Calu3 (cell line): ENCODE measurements at regions not wholly inside any gene's neighbourhood (a gene's known extent, or its start where the extent isn't known, plus 50 kb on each side); places are given as distances from the start of the nearest gene placed in this dataset.

Experiments used
- BruUV-seq: library from RNA; stranded (reverse); fragments of 400-500 nt; replicated peaks from 2 replicates; lab custom pipeline; 2021; lab: Mats Ljungman, UMichigan
- CTCF ChIA-PET: fragments of 300-600 bp; sonication (Branson Sonifier 250); formaldehyde crosslinking; loops from one replicate; lab custom pipeline; 2022; ENCODE audit warnings: antibody characterized with exemption; lab: Charles Lee
- DNase-seq: peaks from one replicate; pipeline ENCODE4 v3.0.0; 2022
- H3K27ac Mint-ChIP-seq: one replicate; pipeline ENCODE4 v1.8.0; 2022; ENCODE audit warnings: mixed read lengths; ENCODE audit not compliant: unreplicated experiment
- H3K27me3 Mint-ChIP-seq: one replicate; pipeline ENCODE4 v1.8.0; 2022; ENCODE audit warnings: mixed read lengths; ENCODE audit not compliant: unreplicated experiment
- H3K36me3 Mint-ChIP-seq: one replicate; pipeline ENCODE4 v1.8.0; 2022; ENCODE audit warnings: mild to moderate bottlenecking, moderate library complexity, mixed read lengths; ENCODE audit not compliant: insufficient read depth, unreplicated experiment
- H3K4me1 Mint-ChIP-seq: one replicate; pipeline ENCODE4 v1.8.0; 2022; ENCODE audit warnings: mild to moderate bottlenecking, low read depth, mixed read lengths; ENCODE audit not compliant: unreplicated experiment
- H3K4me3 Mint-ChIP-seq: one replicate; pipeline ENCODE4 v1.8.0; 2022; ENCODE audit warnings: mild to moderate bottlenecking, low read depth, moderate library complexity, mixed read lengths; ENCODE audit not compliant: unreplicated experiment
- H3K9me3 Mint-ChIP-seq: one replicate; pipeline ENCODE4 v1.8.0; 2022; ENCODE audit warnings: low read depth, mixed read lengths; ENCODE audit not compliant: unreplicated experiment
- intact Hi-C: fragments of 100-400 bp; cut with micrococcal nuclease; formaldehyde crosslinking; loops from one replicate; pipeline ENCODE4 v1.10.0; 2022; ENCODE audit not compliant: unreplicated experiment
- TF ChIP-seq, protein P1 (sequence below): fragments of 200-600 bp; IDR thresholded peaks from one replicate; pipeline ENCODE4 v1.8.0; 2022; ENCODE audit warnings: antibody characterized with exemption; ENCODE audit not compliant: unreplicated experiment

DNA sequence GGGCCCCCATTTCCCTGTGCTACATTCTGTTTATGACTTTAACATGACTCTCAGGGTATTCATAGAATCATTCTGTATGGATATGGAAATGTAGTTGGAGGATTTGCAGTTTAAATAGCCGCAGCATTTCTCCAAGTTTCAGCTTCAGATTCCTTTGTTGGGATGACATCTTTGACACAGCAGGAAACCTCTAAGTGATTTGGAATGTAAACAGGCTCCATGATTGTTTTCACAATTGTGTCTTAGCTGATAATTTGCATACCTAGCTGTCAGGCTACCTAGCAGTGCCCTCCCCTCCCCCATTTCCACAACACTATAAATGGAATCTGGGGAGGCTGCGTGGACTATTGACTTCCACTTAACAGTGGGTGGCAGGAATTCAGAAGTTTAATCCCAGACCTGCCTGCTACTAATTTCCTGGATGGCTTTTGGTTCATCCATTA lies 290.2 kb downstream of the HLX start:
- DNase-seq = no peak
- Mint-ChIP-seq H3K27ac (no peak overlapping the region), H3K36me3 (no peaks in the 10 kb centered on the region), H3K4me1 (no peaks in the 10 kb centered on the region), H3K9me3 (peaks cover 9% of the 10 kb centered on the region), H3K4me3 (no peak overlapping the region), H3K27me3 (no peaks in the 10 kb centered on the region)
- CTCF ChIA-PET = no interaction called here
- BruUV-seq = no TSS peak
- TF ChIP-seq, protein P1, sequence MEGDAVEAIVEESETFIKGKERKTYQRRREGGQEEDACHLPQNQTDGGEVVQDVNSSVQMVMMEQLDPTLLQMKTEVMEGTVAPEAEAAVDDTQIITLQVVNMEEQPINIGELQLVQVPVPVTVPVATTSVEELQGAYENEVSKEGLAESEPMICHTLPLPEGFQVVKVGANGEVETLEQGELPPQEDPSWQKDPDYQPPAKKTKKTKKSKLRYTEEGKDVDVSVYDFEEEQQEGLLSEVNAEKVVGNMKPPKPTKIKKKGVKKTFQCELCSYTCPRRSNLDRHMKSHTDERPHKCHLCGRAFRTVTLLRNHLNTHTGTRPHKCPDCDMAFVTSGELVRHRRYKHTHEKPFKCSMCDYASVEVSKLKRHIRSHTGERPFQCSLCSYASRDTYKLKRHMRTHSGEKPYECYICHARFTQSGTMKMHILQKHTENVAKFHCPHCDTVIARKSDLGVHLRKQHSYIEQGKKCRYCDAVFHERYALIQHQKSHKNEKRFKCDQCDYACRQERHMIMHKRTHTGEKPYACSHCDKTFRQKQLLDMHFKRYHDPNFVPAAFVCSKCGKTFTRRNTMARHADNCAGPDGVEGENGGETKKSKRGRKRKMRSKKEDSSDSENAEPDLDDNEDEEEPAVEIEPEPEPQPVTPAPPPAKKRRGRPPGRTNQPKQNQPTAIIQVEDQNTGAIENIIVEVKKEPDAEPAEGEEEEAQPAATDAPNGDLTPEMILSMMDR = no peak
- intact Hi-C loops = no loop called here

DNA sequence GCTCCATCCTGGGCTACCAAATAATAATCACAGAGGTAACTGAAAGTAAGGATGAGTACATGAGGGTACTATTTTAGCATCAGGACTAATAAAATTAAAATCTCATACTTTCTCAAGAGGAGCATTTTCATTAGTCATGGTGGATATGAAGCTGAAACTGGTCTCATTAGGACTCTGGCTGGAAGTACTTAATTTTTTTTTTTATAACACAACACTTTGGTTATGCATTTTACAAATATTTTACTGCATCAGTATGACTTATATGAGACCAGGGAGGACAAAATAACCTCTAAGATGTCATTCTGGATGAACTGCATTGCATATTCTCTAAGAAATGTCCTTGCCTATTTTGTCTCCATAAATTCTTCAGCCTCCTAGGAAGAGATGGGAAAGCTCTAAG lies 290.9 kb downstream of the HLX start:
- no peak for DNase-seq
- Mint-ChIP-seq H3K4me3 (no peak overlapping the region), H3K4me1 (no peaks in the 10 kb centered on the region), H3K27me3 (no peaks in the 10 kb centered on the region), H3K36me3 (no peaks in the 10 kb centered on the region), H3K27ac (no peak overlapping the region), H3K9me3 (peaks cover 9% of the 10 kb centered on the region)
- BruUV-seq = no TSS peak
- TF ChIP-seq, protein P1 = no peak
- intact Hi-C loops = no loop called here
- CTCF ChIA-PET = no interaction called here

DNA sequence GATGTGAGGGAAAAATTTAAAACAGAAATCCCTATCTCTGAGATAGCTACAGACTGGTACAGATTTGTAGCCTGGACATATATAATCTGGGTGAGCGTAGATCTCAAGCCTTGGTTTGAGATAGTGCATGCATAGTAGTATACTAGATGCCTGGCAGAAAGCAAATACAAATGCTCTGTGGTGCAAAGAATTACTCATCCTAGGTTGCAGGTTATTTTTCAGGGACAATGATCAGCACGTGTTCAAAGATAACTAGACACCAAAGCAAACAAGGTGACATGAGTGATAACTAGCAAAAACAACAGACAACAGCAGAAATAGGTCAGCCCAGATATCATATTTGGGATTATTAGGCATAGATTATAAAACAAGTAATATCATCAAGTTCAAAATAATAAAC lies 292.5 kb downstream of the HLX start:
- CTCF ChIA-PET = no interaction called here
- no TSS peak for BruUV-seq
- H3K27ac Mint-ChIP-seq = no peak overlapping the region

DNA sequence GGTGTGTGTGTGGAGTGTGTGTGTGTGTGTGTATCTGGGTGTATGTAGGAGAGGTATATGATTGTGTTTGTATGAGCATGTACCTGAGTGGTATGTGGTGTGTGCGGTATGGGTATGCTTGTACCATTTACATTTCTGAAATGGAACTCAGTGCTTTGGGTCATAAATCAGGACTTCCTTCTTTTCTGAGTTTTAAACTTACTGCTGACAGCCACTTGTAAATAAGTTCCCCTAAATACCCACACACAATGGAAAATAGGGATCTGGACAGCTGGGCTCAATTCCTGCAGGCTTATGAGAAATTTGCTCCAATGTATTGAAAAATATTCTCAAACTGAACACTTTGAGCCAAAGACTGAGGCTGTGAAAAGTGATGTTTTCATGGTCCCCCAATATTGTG lies 293.6 kb downstream of the HLX start:
- no TSS peak for BruUV-seq
- intact Hi-C loops = no loop called here
- H3K36me3 Mint-ChIP-seq = no peaks in the 10 kb centered on the region
- TF ChIP-seq, protein P1 = no peak
- CTCF ChIA-PET = no interaction called here
- H3K27ac Mint-ChIP-seq = no peak overlapping the region
- DNase-seq = no peak
- H3K27me3 Mint-ChIP-seq = no peaks in the 10 kb centered on the region
- H3K9me3 Mint-ChIP-seq = peaks cover 9% of the 10 kb centered on the region
- no peaks in the 10 kb centered on the region for H3K4me1 Mint-ChIP-seq
- H3K4me3 Mint-ChIP-seq = no peak overlapping the region

More for the DNA sequence above, 292.5 kb downstream of the HLX start:
- Mint-ChIP-seq H3K4me1 (no peaks in the 10 kb centered on the region), H3K27me3 (no peaks in the 10 kb centered on the region), H3K4me3 (no peak overlapping the region), H3K36me3 (no peaks in the 10 kb centered on the region), H3K9me3 (peaks cover 9% of the 10 kb centered on the region)
- TF ChIP-seq, protein P1 = no peak
- intact Hi-C loops = no loop called here
- no peak for DNase-seq
